SK-N-MC (cell line): ENCODE measurements at regions not wholly inside any gene's neighbourhood (a gene's known extent, or its start where the extent isn't known, plus 50 kb on each side); places are given as distances from the start of the nearest gene placed in this dataset.

Source experiments
- EZH2 ChIP-seq: fragments of 200-600 bp; sonication (generic); IDR thresholded peaks from one replicate; pipeline ENCODE4 v1.6.1; 2017; ENCODE audit warnings: antibody characterized with exemption
- POLR2AphosphoS5 ChIP-seq: IDR thresholded peaks from 2 replicates; pipeline ENCODE4 v1.6.1; 2012; ENCODE audit warnings: mild to moderate bottlenecking, low read depth, low read length, borderline replicate concordance

GRCh38 chr10:118867768-118868167 lies 113.0 kb upstream of the CACUL1 start:
- TF ChIP-seq POLR2AphosphoS5 (no peak), EZH2 (no peak)
